Liver (tissue), 3 donors: ENCODE measurements at regions not wholly inside any gene's neighbourhood (a gene's known extent, or its start where the extent isn't known, plus 50 kb on each side); places are given as distances from the start of the nearest gene placed in this dataset.

Experiments used
- EGR1 ChIP-seq, 2 donors: IDR thresholded peaks; 2 replicates each; pipeline ENCODE4 v1.6.1; 2016 to 2018; ENCODE audit warnings: antibody characterized with exemption in 2 of 2, low read depth in 2 of 2
- HNF4A ChIP-seq, 2 donors: conservative IDR thresholded peaks; 2 replicates each; pipeline ENCODE4 v1.6.1; 2016; ENCODE audit warnings: antibody characterized with exemption in 2 of 2, mild to moderate bottlenecking in 2 of 2
- JUND ChIP-seq, 2 donors: IDR thresholded peaks; 2 replicates each; pipeline ENCODE4 v1.6.1; 2016; ENCODE audit warnings: antibody characterized with exemption in 2 of 2
- RAD21 ChIP-seq, 2 donors: IDR thresholded peaks; 2 replicates each; pipeline ENCODE4 v1.6.1; 2016; ENCODE audit warnings: antibody characterized with exemption in 2 of 2, mild to moderate bottlenecking in 2 of 2
- SP1 ChIP-seq: IDR thresholded peaks from 2 replicates; pipeline ENCODE4 v1.6.1; 2018; ENCODE audit warnings: antibody characterized with exemption, mild to moderate bottlenecking
- TF ChIP-seq, protein P1 (sequence below): IDR thresholded peaks from 2 replicates; pipeline ENCODE4 v1.6.1; 2016; ENCODE audit warnings: antibody characterized with exemption
- TF ChIP-seq, protein P2 (sequence below): fragments of 150-350 bp; IDR thresholded peaks from 2 replicates; pipeline ENCODE4 v1.5.1; 2017; ENCODE audit warnings: improper control_type of control experiment, low read depth, low read length; ENCODE audit not compliant: missing input control
- TF ChIP-seq, protein P3 (sequence below): IDR thresholded peaks from 2 replicates; pipeline ENCODE4 v1.6.1; 2016; ENCODE audit warnings: antibody characterized with exemption
- donor health status: healthy.
- donor health status: healthy.

DNA sequence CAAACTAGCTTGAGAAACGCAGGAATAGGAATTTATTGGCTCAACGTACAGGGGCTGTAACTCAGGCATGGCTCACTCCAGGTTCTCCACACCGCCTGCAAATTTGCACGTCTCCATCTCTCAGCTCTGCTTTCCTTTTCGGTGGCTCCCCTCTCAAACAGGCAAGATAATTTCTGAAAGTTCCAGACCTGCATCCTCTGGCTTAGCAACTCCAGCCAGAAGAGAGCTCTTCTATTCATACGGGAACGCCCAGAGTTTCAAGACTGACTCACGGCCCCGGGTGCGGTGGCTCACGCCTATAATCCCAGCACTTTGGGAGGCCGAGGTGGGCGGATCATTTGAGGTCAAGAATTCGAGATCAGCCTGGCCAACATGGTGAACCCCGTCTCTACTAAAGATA is 139.7 kb upstream of the BNIP2 start:
- TF ChIP-seq SP1 (no peak), RAD21 (IDR thresholded peaks at IDR 0.05) (no peak), HNF4A (conservative IDR thresholded peaks at IDR 0.05) (no peak), JUND (IDR thresholded peaks at IDR 0.05) (no peak), EGR1 (IDR thresholded peaks at IDR 0.05; ENCODE audit: low read depth in 2 of 2) (no peak)
- TF ChIP-seq, protein P1, sequence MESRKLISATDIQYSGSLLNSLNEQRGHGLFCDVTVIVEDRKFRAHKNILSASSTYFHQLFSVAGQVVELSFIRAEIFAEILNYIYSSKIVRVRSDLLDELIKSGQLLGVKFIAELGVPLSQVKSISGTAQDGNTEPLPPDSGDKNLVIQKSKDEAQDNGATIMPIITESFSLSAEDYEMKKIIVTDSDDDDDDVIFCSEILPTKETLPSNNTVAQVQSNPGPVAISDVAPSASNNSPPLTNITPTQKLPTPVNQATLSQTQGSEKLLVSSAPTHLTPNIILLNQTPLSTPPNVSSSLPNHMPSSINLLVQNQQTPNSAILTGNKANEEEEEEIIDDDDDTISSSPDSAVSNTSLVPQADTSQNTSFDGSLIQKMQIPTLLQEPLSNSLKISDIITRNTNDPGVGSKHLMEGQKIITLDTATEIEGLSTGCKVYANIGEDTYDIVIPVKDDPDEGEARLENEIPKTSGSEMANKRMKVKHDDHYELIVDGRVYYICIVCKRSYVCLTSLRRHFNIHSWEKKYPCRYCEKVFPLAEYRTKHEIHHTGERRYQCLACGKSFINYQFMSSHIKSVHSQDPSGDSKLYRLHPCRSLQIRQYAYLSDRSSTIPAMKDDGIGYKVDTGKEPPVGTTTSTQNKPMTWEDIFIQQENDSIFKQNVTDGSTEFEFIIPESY: no peak
- TF ChIP-seq, protein P2, sequence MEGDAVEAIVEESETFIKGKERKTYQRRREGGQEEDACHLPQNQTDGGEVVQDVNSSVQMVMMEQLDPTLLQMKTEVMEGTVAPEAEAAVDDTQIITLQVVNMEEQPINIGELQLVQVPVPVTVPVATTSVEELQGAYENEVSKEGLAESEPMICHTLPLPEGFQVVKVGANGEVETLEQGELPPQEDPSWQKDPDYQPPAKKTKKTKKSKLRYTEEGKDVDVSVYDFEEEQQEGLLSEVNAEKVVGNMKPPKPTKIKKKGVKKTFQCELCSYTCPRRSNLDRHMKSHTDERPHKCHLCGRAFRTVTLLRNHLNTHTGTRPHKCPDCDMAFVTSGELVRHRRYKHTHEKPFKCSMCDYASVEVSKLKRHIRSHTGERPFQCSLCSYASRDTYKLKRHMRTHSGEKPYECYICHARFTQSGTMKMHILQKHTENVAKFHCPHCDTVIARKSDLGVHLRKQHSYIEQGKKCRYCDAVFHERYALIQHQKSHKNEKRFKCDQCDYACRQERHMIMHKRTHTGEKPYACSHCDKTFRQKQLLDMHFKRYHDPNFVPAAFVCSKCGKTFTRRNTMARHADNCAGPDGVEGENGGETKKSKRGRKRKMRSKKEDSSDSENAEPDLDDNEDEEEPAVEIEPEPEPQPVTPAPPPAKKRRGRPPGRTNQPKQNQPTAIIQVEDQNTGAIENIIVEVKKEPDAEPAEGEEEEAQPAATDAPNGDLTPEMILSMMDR: no peak
- TF ChIP-seq, protein P3, sequence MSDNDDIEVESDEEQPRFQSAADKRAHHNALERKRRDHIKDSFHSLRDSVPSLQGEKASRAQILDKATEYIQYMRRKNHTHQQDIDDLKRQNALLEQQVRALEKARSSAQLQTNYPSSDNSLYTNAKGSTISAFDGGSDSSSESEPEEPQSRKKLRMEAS: no peak
